OCI-LY7 (cell line): ENCODE measurements at regions not wholly inside any gene's neighbourhood (a gene's known extent, or its start where the extent isn't known, plus 50 kb on each side); places are given as distances from the start of the nearest gene placed in this dataset.

ENCODE experiments used
- BruUV-seq: library from RNA; stranded (reverse); fragments of 400-500 nt; replicated peaks from 2 replicates; lab custom pipeline; 2021; lab: Mats Ljungman, UMichigan
- CTCF ChIA-PET: fragments of 300-600 bp; sonication (Branson Sonifier 250); formaldehyde crosslinking; loops from one replicate; lab custom pipeline; 2022; ENCODE audit warnings: antibody characterized with exemption; ENCODE audit not compliant: unreplicated experiment; lab: Charles Lee
- POLR2A ChIA-PET: fragments of 300-600 bp; sonication (Branson Sonifier 250); formaldehyde crosslinking; loops from one replicate; lab custom pipeline; 2022; ENCODE audit warnings: antibody characterized with exemption; lab: Charles Lee
- DNase-seq: peaks from one replicate; pipeline ENCODE4 v3.0.0-alpha.2; 2015; ENCODE audit warnings: low spot score
- H2AFZ ChIP-seq: fragments of 200-600 bp; sonication (generic), shearing (Covaris generic); 2 replicates; pipeline ENCODE4 v1.6.1; 2014; ENCODE audit warnings: mild to moderate bottlenecking, antibody characterized with exemption, low read length, moderate library complexity
- H3K27ac ChIP-seq: fragments of 200-600 bp; sonication (generic); 2 replicates; pipeline ENCODE4 v1.5.1; 2014; ENCODE audit warnings: mixed run types, low read depth, mild to moderate bottlenecking, moderate library complexity, low read length, inconsistent platforms; ENCODE audit not compliant: poor library complexity, severe bottlenecking
- H3K36me3 ChIP-seq: fragments of 200-600 bp; sonication (generic); 2 replicates; pipeline ENCODE4 v1.6.1; 2014; ENCODE audit warnings: mild to moderate bottlenecking, antibody characterized with exemption, low read length, moderate library complexity, mixed read lengths; ENCODE audit not compliant: insufficient read depth
- H3K4me1 ChIP-seq: fragments of 200-600 bp; sonication (generic); 2 replicates; pipeline ENCODE4 v1.5.1; 2014; ENCODE audit warnings: mild to moderate bottlenecking, low read length; ENCODE audit not compliant: insufficient read depth, poor library complexity, severe bottlenecking
- H3K4me2 ChIP-seq: fragments of 200-600 bp; sonication (generic); 2 replicates; pipeline ENCODE4 v1.6.1; 2014; ENCODE audit warnings: mild to moderate bottlenecking, low read length
- H3K4me3 ChIP-seq: fragments of 200-600 bp; sonication (generic); 2 replicates; pipeline ENCODE4 v1.5.1; 2014; ENCODE audit warnings: mild to moderate bottlenecking, low read depth, low read length; ENCODE audit not compliant: poor library complexity, severe bottlenecking
- H3K79me2 ChIP-seq: fragments of 200-600 bp; sonication (generic); 2 replicates; pipeline ENCODE4 v1.6.1; 2016; ENCODE audit warnings: low read depth, mild to moderate bottlenecking, low read length, moderate library complexity, mixed read lengths; ENCODE audit not compliant: insufficient read depth
- H3K9me2 ChIP-seq: fragments of 200-600 bp; sonication (generic); 2 replicates; pipeline ENCODE4 v1.6.1; 2016; ENCODE audit warnings: mild to moderate bottlenecking, low read length, mixed read lengths; ENCODE audit not compliant: insufficient read depth
- H3K9me3 ChIP-seq: fragments of 200-600 bp; sonication (generic); 2 replicates; pipeline ENCODE4 v1.6.1; 2014; ENCODE audit warnings: mild to moderate bottlenecking, mixed run types, low read length, mixed read lengths
- H4K20me1 ChIP-seq: fragments of 200-600 bp; sonication (generic); 2 replicates; pipeline ENCODE4 v1.6.1; 2014; ENCODE audit warnings: mild to moderate bottlenecking, antibody characterized with exemption, low read length, moderate library complexity, mixed read lengths; ENCODE audit not compliant: insufficient read depth
- EZH2phosphoT487 ChIP-seq: fragments of 200-600 bp; sonication (generic); IDR thresholded peaks from 2 replicates; pipeline ENCODE4 v1.6.1; 2018; ENCODE audit warnings: low read depth, borderline replicate concordance, mild to moderate bottlenecking, mixed run types, antibody characterized with exemption, low read length, moderate library complexity, mixed read lengths
- intact Hi-C: fragments of 100-400 bp; cut with micrococcal nuclease; formaldehyde crosslinking; loops from one replicate; pipeline ENCODE4 v1.10.0; 2022; ENCODE audit not compliant: unreplicated experiment
- TF ChIP-seq, protein P1 (sequence below): fragments of 200-600 bp; sonication (generic); conservative IDR thresholded peaks from 2 replicates; pipeline ENCODE4 v1.5.1; 2014; ENCODE audit warnings: mild to moderate bottlenecking, antibody characterized with exemption, low read length, moderate library complexity, mixed read lengths

DNA sequence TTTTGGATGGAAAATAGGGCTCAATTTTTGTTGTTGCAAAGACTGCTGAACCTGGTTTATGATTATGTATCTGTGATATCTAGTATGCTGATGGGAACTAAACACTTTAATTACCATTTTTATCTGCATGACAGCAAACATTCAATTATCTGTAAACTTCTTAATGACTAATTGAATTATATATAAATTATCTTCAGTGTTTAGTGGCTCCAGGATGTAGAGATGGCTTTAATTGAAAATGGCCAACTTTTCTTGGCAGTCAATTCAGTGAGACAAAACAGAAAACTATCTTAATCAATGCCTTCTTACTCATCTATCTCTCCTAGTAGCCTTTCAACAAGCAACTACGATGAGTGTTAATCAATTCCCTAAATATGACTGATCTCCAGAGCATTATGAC is 591.3 kb downstream of the HACE1 start:
- Histone ChIP-seq H3K36me3 (no peaks in the 10 kb centered on the region), H4K20me1 (no peaks in the 10 kb centered on the region), H3K9me2 (no peaks in the 10 kb centered on the region), H3K4me1 (no peaks in the 10 kb centered on the region), H2AFZ (no peak overlapping the region), H3K4me3 (no peak overlapping the region), H3K9me3 (no peaks in the 10 kb centered on the region), H3K79me2 (no peaks in the 10 kb centered on the region), H3K4me2 (no peak overlapping the region), H3K27ac (no peak overlapping the region)
- BruUV-seq, result no TSS peak
- no peak for DNase-seq
- intact Hi-C loops, result no loop called here
- CTCF ChIA-PET, result no interaction called here
- TF ChIP-seq, protein P1, sequence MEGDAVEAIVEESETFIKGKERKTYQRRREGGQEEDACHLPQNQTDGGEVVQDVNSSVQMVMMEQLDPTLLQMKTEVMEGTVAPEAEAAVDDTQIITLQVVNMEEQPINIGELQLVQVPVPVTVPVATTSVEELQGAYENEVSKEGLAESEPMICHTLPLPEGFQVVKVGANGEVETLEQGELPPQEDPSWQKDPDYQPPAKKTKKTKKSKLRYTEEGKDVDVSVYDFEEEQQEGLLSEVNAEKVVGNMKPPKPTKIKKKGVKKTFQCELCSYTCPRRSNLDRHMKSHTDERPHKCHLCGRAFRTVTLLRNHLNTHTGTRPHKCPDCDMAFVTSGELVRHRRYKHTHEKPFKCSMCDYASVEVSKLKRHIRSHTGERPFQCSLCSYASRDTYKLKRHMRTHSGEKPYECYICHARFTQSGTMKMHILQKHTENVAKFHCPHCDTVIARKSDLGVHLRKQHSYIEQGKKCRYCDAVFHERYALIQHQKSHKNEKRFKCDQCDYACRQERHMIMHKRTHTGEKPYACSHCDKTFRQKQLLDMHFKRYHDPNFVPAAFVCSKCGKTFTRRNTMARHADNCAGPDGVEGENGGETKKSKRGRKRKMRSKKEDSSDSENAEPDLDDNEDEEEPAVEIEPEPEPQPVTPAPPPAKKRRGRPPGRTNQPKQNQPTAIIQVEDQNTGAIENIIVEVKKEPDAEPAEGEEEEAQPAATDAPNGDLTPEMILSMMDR, result no peak
- no peak for TF ChIP-seq EZH2phosphoT487
- POLR2A ChIA-PET, result no interaction called here

DNA sequence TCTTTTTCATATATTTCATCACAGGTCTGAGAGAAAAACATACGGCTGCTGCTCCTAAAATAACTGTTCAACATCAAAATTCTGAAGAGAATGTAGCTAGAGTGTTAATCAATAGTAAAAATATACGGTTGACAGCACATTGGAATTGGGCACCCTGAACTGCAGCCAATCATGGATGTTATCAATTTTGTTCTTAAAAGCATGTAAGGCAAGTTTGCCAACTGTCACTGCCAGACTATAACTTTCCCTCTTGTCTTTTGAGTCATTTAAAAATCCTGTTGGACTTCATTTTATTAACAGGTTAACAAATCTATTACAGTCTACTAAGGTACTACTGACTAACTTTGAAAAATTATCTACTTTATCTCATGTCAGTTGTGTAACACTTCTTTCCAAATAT is 592.8 kb downstream of the HACE1 start:
- H4K20me1 ChIP-seq, result no peaks in the 10 kb centered on the region
- intact Hi-C loops, result no loop called here
- no peaks in the 10 kb centered on the region for H3K9me2 ChIP-seq
- ChIA-PET POLR2A (no interaction called here), CTCF (no interaction called here)
- H3K27ac ChIP-seq, result no peak overlapping the region
- no peak for DNase-seq
- no peaks in the 10 kb centered on the region for H3K79me2 ChIP-seq
- no peak overlapping the region for H2AFZ ChIP-seq
- TF ChIP-seq, protein P1, result no peak
- no peak for TF ChIP-seq EZH2phosphoT487
- H3K36me3 ChIP-seq, result no peaks in the 10 kb centered on the region
- no peaks in the 10 kb centered on the region for H3K9me3 ChIP-seq
- no TSS peak for BruUV-seq
- no peaks in the 10 kb centered on the region for H3K4me1 ChIP-seq
- no peak overlapping the region for H3K4me2 ChIP-seq
- no peak overlapping the region for H3K4me3 ChIP-seq

- Histone ChIP-seq H3K4me3 (no peak overlapping the region), H4K20me1 (no peaks in the 10 kb centered on the region), H3K36me3 (no peaks in the 10 kb centered on the region), H3K79me2 (no peaks in the 10 kb centered on the region), H3K9me2 (no peaks in the 10 kb centered on the region), H3K27ac (no peak overlapping the region), H3K4me1 (no peaks in the 10 kb centered on the region), H3K9me3 (no peaks in the 10 kb centered on the region), H2AFZ (no peak overlapping the region), H3K4me2 (no peak overlapping the region)
- intact Hi-C loops, result no loop called here
- CTCF ChIA-PET, result no interaction called here
- BruUV-seq, result no TSS peak
- TF ChIP-seq, protein P1, result no peak
- no peak for TF ChIP-seq EZH2phosphoT487
- no peak for DNase-seq
- POLR2A ChIA-PET, result no interaction called here
Observed at GRCh38 chr6:104256646-104257045, 603.1 kb downstream of the HACE1 start.
